ENCODE measurements at regions not wholly inside any gene's neighbourhood (a gene's known extent, or its start where the extent isn't known, plus 50 kb on each side); places are given as distances from the start of the nearest gene placed in this dataset.

DNA sequence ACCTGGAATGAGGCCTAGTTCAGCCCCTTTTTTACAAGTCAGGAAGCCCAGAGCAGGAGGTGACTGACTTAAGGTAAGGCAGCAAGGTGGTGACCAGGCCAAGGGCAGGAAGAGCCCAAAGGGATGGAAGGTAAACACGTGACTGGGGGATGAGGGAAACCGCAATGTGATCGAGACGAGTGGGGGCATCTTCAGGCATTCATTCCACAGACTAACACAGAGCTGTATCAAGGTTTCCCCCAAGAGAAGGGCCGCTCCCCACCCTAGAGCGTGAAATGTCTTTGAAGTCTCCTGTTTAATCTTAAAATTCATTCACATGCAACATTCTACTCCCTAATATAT is 76.3 kb upstream of the PIM1 start:
- TF ChIP-seq POLR2A (IDR thresholded peaks at IDR 0.05): no peak
- TF ChIP-seq, protein P1, sequence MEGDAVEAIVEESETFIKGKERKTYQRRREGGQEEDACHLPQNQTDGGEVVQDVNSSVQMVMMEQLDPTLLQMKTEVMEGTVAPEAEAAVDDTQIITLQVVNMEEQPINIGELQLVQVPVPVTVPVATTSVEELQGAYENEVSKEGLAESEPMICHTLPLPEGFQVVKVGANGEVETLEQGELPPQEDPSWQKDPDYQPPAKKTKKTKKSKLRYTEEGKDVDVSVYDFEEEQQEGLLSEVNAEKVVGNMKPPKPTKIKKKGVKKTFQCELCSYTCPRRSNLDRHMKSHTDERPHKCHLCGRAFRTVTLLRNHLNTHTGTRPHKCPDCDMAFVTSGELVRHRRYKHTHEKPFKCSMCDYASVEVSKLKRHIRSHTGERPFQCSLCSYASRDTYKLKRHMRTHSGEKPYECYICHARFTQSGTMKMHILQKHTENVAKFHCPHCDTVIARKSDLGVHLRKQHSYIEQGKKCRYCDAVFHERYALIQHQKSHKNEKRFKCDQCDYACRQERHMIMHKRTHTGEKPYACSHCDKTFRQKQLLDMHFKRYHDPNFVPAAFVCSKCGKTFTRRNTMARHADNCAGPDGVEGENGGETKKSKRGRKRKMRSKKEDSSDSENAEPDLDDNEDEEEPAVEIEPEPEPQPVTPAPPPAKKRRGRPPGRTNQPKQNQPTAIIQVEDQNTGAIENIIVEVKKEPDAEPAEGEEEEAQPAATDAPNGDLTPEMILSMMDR (IDR thresholded peaks at IDR 0.05): no peak

All from testis (tissue), 2 donors.